Liver (tissue), 3 donors: ENCODE measurements at regions not wholly inside any gene's neighbourhood (a gene's known extent, or its start where the extent isn't known, plus 50 kb on each side); places are given as distances from the start of the nearest gene placed in this dataset.

Source experiments
- ATF3 ChIP-seq: IDR thresholded peaks from 2 replicates; pipeline ENCODE4 v1.6.1; 2016; ENCODE audit warnings: antibody characterized with exemption
- CTCF ChIP-seq: fragments of 150-350 bp; IDR thresholded peaks from 2 replicates; pipeline ENCODE4 v1.5.1; 2017; ENCODE audit warnings: improper control_type of control experiment, low read depth, low read length; ENCODE audit not compliant: missing input control
- EGR1 ChIP-seq, 2 donors: IDR thresholded peaks; 2 replicates each; pipeline ENCODE4 v1.6.1; 2016 to 2018; ENCODE audit warnings: antibody characterized with exemption in 2 of 2, low read depth in 2 of 2
- MAX ChIP-seq: IDR thresholded peaks from 2 replicates; pipeline ENCODE4 v1.6.1; 2016; ENCODE audit warnings: antibody characterized with exemption
- REST ChIP-seq: IDR thresholded peaks from 2 replicates; pipeline ENCODE4 v1.6.1; 2016; ENCODE audit warnings: antibody characterized with exemption, mild to moderate bottlenecking
- YY1 ChIP-seq: IDR thresholded peaks from 2 replicates; pipeline ENCODE4 v1.6.1; 2016; ENCODE audit warnings: antibody characterized with exemption, mild to moderate bottlenecking
- donor health status: healthy.
- donor health status: healthy.

GRCh38 chr7:84845971-84846370 is 340.9 kb downstream of the SEMA3D start:
- TF ChIP-seq CTCF, result no peak
- TF ChIP-seq EGR1 (IDR thresholded peaks at IDR 0.05; ENCODE audit: low read depth in 2 of 2), result no peak
- TF ChIP-seq ATF3, result no peak
- TF ChIP-seq YY1, result no peak
- TF ChIP-seq MAX, result no peak
- no peak for TF ChIP-seq REST
